ENCODE measurements at regions not wholly inside any gene's neighbourhood (a gene's known extent, or its start where the extent isn't known, plus 50 kb on each side); places are given as distances from the start of the nearest gene placed in this dataset.

- TF ChIP-seq EP300 (IDR thresholded peaks at IDR 0.05), result no peak
- TF ChIP-seq CTCF (IDR thresholded peaks at IDR 0.05), result no peak
- TF ChIP-seq POLR2A (IDR thresholded peaks at IDR 0.05), result no peak
- TF ChIP-seq POLR2AphosphoS5 (IDR thresholded peaks at IDR 0.05), result no peak
Observed at GRCh38 chr5:63043792-63044191, 465.2 kb downstream of the LRRC70 start.

Measured in suprapubic skin (tissue), 4 donors.